MM.1S (cell line): ENCODE measurements at regions not wholly inside any gene's neighbourhood (a gene's known extent, or its start where the extent isn't known, plus 50 kb on each side); places are given as distances from the start of the nearest gene placed in this dataset.

Experiments used
- DNase-seq: peaks from one replicate; pipeline ENCODE4 v3.0.0-alpha.2; 2015
- H2AFZ ChIP-seq: fragments of 300-600 bp; sonication (generic); 2 replicates; pipeline ENCODE4 v1.6.0; 2016; ENCODE audit warnings: antibody characterized with exemption, low read length
- H3F3A ChIP-seq: fragments of 300-600 bp; sonication (generic); 2 replicates; pipeline ENCODE4 v1.6.1; 2016; ENCODE audit warnings: mild to moderate bottlenecking, antibody characterized with exemption, low read length, moderate library complexity, mixed read lengths; ENCODE audit not compliant: insufficient read depth
- H3K27ac ChIP-seq: fragments of 300-600 bp; sonication (generic); 2 replicates; pipeline ENCODE4 v1.5.1; 2016; ENCODE audit warnings: mild to moderate bottlenecking, low read length
- H3K27me3 ChIP-seq: fragments of 300-600 bp; sonication (generic); replicated peaks from 2 replicates; pipeline ENCODE4 v1.6.0; 2016; ENCODE audit warnings: low read length; ENCODE audit not compliant: insufficient read depth
- H3K36me3 ChIP-seq: fragments of 300-600 bp; sonication (generic); replicated peaks from 2 replicates; pipeline ENCODE4 v1.6.1; 2016; ENCODE audit warnings: mild to moderate bottlenecking, low read length, mixed read lengths; ENCODE audit not compliant: insufficient read depth
- H3K4me1 ChIP-seq: fragments of 300-600 bp; sonication (generic); 2 replicates; pipeline ENCODE4 v1.6.1; 2016; ENCODE audit warnings: low read length, mixed read lengths
- H3K4me2 ChIP-seq: fragments of 300-600 bp; sonication (generic); 2 replicates; pipeline ENCODE4 v1.6.0; 2016; ENCODE audit warnings: low read depth, low read length
- H3K4me3 ChIP-seq: fragments of 300-600 bp; sonication (generic); 2 replicates; pipeline ENCODE4 v1.5.1; 2016; ENCODE audit warnings: low read length, mixed read lengths
- H3K79me2 ChIP-seq: fragments of 300-600 bp; sonication (generic); 2 replicates; pipeline ENCODE4 v1.6.1; 2016; ENCODE audit warnings: mixed run types, low read length, mixed read lengths
- H3K9ac ChIP-seq: fragments of 300-600 bp; sonication (generic); 2 replicates; pipeline ENCODE4 v1.6.1; 2016; ENCODE audit warnings: low read length, mixed read lengths
- H3K9me2 ChIP-seq: fragments of 300-600 bp; sonication (generic); replicated peaks from 2 replicates; pipeline ENCODE4 v1.6.1; 2016; ENCODE audit warnings: mild to moderate bottlenecking, low read length, mixed read lengths; ENCODE audit not compliant: insufficient read depth
- H3K9me3 ChIP-seq: fragments of 300-600 bp; sonication (generic); replicated peaks from 2 replicates; pipeline ENCODE4 v1.6.1; 2016; ENCODE audit warnings: mild to moderate bottlenecking, low read length, mixed read lengths; ENCODE audit not compliant: insufficient read depth
- H4K20me1 ChIP-seq: fragments of 300-600 bp; sonication (generic); 2 replicates; pipeline ENCODE4 v1.6.1; 2016; ENCODE audit warnings: mild to moderate bottlenecking, low read length, moderate library complexity, mixed read lengths; ENCODE audit not compliant: insufficient read depth
- EZH2 ChIP-seq: fragments of 300-600 bp; sonication (generic); optimal IDR thresholded peaks from 2 replicates; pipeline ENCODE3; 2017; ENCODE audit warnings: low read depth, mild to moderate bottlenecking, antibody characterized with exemption, low read length, mixed read lengths
- EZH2phosphoT487 ChIP-seq: fragments of 300-600 bp; sonication (generic); IDR thresholded peaks from 2 replicates; pipeline ENCODE4 v1.6.1; 2018; ENCODE audit warnings: antibody characterized with exemption, low read length
- TF ChIP-seq, protein P1 (sequence below): fragments of 300-600 bp; sonication (generic); IDR thresholded peaks from 2 replicates; pipeline ENCODE4 v1.5.1; 2016; ENCODE audit warnings: antibody characterized with exemption, low read length, mixed read lengths

DNA sequence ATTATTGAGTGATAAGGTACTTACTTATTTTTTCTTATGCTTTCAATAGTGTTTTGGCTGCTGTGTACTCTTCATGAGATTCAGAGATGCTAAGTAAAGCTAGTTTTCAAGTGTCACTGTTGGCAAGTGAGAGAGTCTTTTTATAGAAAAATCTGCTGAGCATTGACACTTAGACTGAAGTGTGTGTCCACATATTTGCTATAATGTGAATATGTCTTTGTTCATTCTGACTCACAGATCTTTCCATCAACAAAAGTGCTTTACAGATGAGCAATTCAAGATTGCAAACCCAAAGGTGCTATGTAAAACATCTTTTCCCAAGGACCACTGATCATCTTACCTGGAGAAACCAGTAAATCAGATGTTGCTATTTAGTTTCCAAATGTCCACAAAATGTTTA, 410.6 kb upstream of the FIGN start:
- H3K27me3 ChIP-seq = no peaks in the 10 kb centered on the region
- H3K9me2 ChIP-seq = no peaks in the 10 kb centered on the region
- H3K9ac ChIP-seq = no peak overlapping the region; the same call in 1 of the 2 replicates
- no peaks in the 10 kb centered on the region for H4K20me1 ChIP-seq
- TF ChIP-seq EZH2 (no peak), EZH2phosphoT487 (no peak)
- TF ChIP-seq, protein P1, sequence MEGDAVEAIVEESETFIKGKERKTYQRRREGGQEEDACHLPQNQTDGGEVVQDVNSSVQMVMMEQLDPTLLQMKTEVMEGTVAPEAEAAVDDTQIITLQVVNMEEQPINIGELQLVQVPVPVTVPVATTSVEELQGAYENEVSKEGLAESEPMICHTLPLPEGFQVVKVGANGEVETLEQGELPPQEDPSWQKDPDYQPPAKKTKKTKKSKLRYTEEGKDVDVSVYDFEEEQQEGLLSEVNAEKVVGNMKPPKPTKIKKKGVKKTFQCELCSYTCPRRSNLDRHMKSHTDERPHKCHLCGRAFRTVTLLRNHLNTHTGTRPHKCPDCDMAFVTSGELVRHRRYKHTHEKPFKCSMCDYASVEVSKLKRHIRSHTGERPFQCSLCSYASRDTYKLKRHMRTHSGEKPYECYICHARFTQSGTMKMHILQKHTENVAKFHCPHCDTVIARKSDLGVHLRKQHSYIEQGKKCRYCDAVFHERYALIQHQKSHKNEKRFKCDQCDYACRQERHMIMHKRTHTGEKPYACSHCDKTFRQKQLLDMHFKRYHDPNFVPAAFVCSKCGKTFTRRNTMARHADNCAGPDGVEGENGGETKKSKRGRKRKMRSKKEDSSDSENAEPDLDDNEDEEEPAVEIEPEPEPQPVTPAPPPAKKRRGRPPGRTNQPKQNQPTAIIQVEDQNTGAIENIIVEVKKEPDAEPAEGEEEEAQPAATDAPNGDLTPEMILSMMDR = no peak
- peak overlapping the region; percentile 70; the same call in 1 of the 2 replicates for H3K27ac ChIP-seq
- no peaks in the 10 kb centered on the region for H3K36me3 ChIP-seq
- H3F3A ChIP-seq = peaks cover 14% of the 10 kb centered on the region
- peaks cover 23% of the 10 kb centered on the region for H3K4me1 ChIP-seq
- no peak overlapping the region for H3K4me3 ChIP-seq
- no peaks in the 10 kb centered on the region for H3K79me2 ChIP-seq
- H2AFZ ChIP-seq = 0 out of 2 replicates have a peak overlapping the region, but pooled peaks have one; percentile 1
- H3K9me3 ChIP-seq = no peaks in the 10 kb centered on the region
- DNase-seq = peak; percentile 30
- peak overlapping the region; percentile 68 for H3K4me2 ChIP-seq

DNA sequence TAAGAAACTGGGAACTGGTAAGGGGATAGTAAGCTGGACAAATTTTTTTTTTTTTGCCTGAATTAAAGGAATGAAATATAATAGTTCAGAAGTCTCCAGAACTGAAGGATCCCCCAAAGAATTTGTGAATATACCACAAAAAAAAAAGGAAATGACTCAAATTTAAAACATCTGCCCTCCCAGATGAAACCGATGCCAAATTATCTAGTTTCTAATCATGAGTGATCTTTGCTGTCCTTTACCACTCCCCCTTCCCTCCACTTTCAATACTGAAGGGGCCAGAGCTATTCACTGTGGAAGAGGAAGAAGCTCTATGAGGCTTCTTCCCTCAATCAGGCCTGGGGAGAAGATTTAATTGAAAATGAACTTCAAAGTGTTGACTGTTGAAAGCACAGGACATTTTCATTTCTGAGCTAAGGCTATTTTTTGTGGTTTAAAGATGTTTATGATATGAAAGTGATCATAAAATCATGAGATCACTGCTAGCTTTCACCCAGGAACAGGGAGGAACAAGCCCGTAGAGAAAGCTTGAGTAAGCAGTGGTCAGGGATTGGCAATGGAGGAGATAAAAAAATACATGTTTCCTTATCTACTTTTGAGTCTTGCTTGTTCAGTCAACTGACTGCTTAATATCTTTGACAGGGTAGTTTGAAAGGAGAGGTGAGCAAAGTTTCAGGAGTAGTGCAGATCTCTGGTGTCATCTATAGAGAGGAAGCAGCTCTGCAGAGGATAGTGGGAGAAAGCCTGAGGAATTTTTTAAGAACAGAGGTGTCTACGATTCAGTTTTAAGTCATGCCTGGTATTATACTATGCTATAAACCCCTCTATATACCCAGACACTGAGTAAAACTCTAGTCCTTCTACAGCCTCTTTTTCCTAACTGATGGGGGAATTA, 409.5 kb upstream of the FIGN start:
- no peaks in the 10 kb centered on the region for H3K9me3 ChIP-seq
- peak overlapping the region; percentile 11; the same call in 1 of the 2 replicates for H3K9ac ChIP-seq
- TF ChIP-seq, protein P1 = peak; percentile 20; the same call in 1 of the 2 replicates
- TF ChIP-seq EZH2 (no peak), EZH2phosphoT487 (no peak)
- no peaks in the 10 kb centered on the region for H3K9me2 ChIP-seq
- no peaks in the 10 kb centered on the region for H3K36me3 ChIP-seq
- no peaks in the 10 kb centered on the region for H4K20me1 ChIP-seq
- no peaks in the 10 kb centered on the region for H3K27me3 ChIP-seq
- H3F3A ChIP-seq = peaks cover 14% of the 10 kb centered on the region
- H2AFZ ChIP-seq = peak overlapping the region; percentile 49
- DNase-seq = peak; percentile 50
- H3K4me3 ChIP-seq = peak overlapping the region; percentile 12; the same call in 1 of the 2 replicates
- peak overlapping the region; percentile 68 for H3K4me2 ChIP-seq
- peaks cover 23% of the 10 kb centered on the region for H3K4me1 ChIP-seq
- H3K79me2 ChIP-seq = no peaks in the 10 kb centered on the region
- H3K27ac ChIP-seq = peak overlapping the region; percentile 70

DNA sequence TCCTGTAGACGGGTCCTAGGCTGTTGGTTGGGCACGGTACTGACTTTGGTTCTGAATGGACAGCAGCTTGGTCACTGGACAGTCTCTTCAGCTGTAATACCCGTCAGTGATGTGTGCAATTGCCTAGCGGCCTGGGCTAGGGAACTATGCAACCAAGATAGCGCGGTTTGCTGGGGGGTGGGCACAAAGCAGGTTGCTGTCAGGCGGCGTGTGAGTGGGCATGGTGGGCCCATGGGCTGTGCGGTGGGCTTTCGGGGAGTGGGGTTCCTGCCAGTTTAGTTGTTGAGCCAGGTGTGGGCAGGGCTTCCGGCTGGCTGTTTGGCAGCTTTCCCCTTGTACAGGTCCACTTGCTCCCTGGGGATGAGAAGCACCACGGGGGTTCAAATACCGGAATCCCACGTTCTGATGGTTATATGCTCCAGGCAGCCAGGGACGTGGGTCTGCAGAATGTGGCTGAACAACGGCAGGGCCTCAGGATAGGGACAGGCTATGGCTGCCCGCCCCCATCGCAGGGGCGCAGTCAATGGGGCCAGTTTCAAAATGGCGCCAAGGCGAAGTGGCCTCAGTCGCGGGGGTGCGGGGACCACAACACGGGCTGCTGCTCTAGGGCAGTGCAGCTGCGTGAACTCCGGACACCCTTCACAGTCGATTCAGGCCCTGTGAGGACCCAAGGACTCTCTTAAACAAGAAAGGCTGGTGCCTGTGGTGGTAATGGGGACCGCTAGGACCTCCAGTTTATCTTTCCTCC, 407.5 kb upstream of the FIGN start:
- Histone ChIP-seq H3F3A (peaks cover 14% of the 10 kb centered on the region), H3K9ac (no peak overlapping the region), H3K27ac (no peak overlapping the region), H3K27me3 (no peaks in the 10 kb centered on the region), H2AFZ (no peak overlapping the region), H3K36me3 (no peaks in the 10 kb centered on the region), H3K4me1 (peaks cover 28% of the 10 kb centered on the region), H3K4me3 (no peak overlapping the region), H3K9me3 (no peaks in the 10 kb centered on the region), H4K20me1 (no peaks in the 10 kb centered on the region), H3K79me2 (no peaks in the 10 kb centered on the region), H3K4me2 (no peak overlapping the region), H3K9me2 (no peaks in the 10 kb centered on the region)
- TF ChIP-seq EZH2phosphoT487 = no peak
- TF ChIP-seq EZH2 = no peak
- DNase-seq = no peak
